Naive thymus-derived CD8-positive, alpha-beta T cell (primary cell): ENCODE measurements at regions not wholly inside any gene's neighbourhood (a gene's known extent, or its start where the extent isn't known, plus 50 kb on each side); places are given as distances from the start of the nearest gene placed in this dataset.

Experiments
- ATAC-seq, 2 donors: fragments of 150-1000 bp; cut with Tn5 transposase in 1 of 2; sonication (Bioruptor Pico), chemical (Tn5 transposase) in 1 of 2; 1 replicate in 1 of 2; 2 replicates in 1 of 2; pipeline ENCODE4 v1.10.0; 2021; ENCODE audit warnings: mild to moderate bottlenecking in 2 of 2, moderate library complexity in 2 of 2
- POLR2A ChIA-PET: fragments of 350-600 bp; sonication (Branson Sonifier 250); formaldehyde crosslinking; loops from one replicate; lab custom pipeline; 2021; ENCODE audit warnings: antibody characterized with exemption; lab: Charles Lee
- DNase-seq, 10 donors: peaks; one replicate each; pipeline versions ENCODE4 v3.0.0 to v3.0.0-alpha.2; 2020 to 2022
- H3K27ac Mint-ChIP-seq, 10 donors: one replicate each; pipeline ENCODE4 v1.8.0; 2020 to 2022; ENCODE audit warnings: mild to moderate bottlenecking in 10 of 10, mixed read lengths in 10 of 10, moderate library complexity in 4 of 10, inconsistent platforms in 1 of 10
- H3K27me3 Mint-ChIP-seq, 5 donors: one replicate each; pipeline ENCODE4 v1.8.0; 2021 to 2022; ENCODE audit warnings: mixed read lengths in 5 of 5
- H3K36me3 Mint-ChIP-seq, 3 donors: one replicate each; pipeline ENCODE4 v1.8.0; 2020 to 2022; ENCODE audit warnings: mixed read lengths in 3 of 3, mild to moderate bottlenecking in 2 of 3, inconsistent platforms in 1 of 3
- H3K4me1 Mint-ChIP-seq, 4 donors: one replicate each; pipeline ENCODE4 v1.8.0; 2021 to 2022; ENCODE audit warnings: mixed read lengths in 4 of 4
- H3K4me3 Mint-ChIP-seq, 10 donors: one replicate each; pipeline ENCODE4 v1.8.0; 2020 to 2022; ENCODE audit warnings: mild to moderate bottlenecking in 10 of 10, mixed read lengths in 10 of 10, moderate library complexity in 6 of 10, inconsistent platforms in 1 of 10
- H3K9me3 Mint-ChIP-seq, 9 donors: one replicate each; pipeline ENCODE4 v1.8.0; 2020 to 2022; ENCODE audit warnings: mixed read lengths in 9 of 9, mild to moderate bottlenecking in 3 of 9, inconsistent platforms in 1 of 9, moderate library complexity in 1 of 9

- DNase-seq: no peak
- Mint-ChIP-seq H3K4me3 (no peak overlapping the region), H3K4me1 (peaks cover 7 to 15% (median 11%) of the 10 kb centered on the region in 4 donors), H3K27ac (no peak overlapping the region), H3K36me3 (no peaks in the 10 kb centered on the region), H3K9me3 (no peaks in the 10 kb centered on the region), H3K27me3 (peaks cover 0 to 4% (median 0%) of the 10 kb centered on the region in 5 donors)
- no peak for ATAC-seq
- POLR2A ChIA-PET: no interaction called here
Observed at GRCh38 chr10:30781670-30782121, 152.1 kb upstream of the LYZL2 start.

GRCh38 chr10:30778769-30779168 is 149.2 kb upstream of the LYZL2 start:
- H3K9me3 Mint-ChIP-seq: no peaks in the 10 kb centered on the region
- no peaks in the 10 kb centered on the region for H3K36me3 Mint-ChIP-seq
- peaks cover 0 to 4% (median 0%) of the 10 kb centered on the region in 5 donors for H3K27me3 Mint-ChIP-seq
- no peak for ATAC-seq
- no peak overlapping the region for H3K4me3 Mint-ChIP-seq
- POLR2A ChIA-PET: no interaction called here
- peaks cover 3 to 4% (median 3%) of the 10 kb centered on the region in 4 donors for H3K4me1 Mint-ChIP-seq
- H3K27ac Mint-ChIP-seq: peak overlapping the region in 1 of 10 donors; percentile 47
- no peak for DNase-seq

GRCh38 chr10:30775779-30776591 is 146.4 kb upstream of the LYZL2 start:
- Mint-ChIP-seq H3K9me3 (peaks cover 0 to 11% (median 6%) of the 10 kb centered on the region in 9 donors), H3K4me3 (no peak overlapping the region), H3K36me3 (peaks cover 0 to 6% (median 5%) of the 10 kb centered on the region in 3 donors), H3K4me1 (no peaks in the 10 kb centered on the region), H3K27me3 (peaks cover 0 to 4% (median 0%) of the 10 kb centered on the region in 5 donors), H3K27ac (peak overlapping the region in 1 of 10 donors; percentile 39)
- ATAC-seq (no peak), DNase-seq (no peak)
- POLR2A ChIA-PET: no interaction called here

- peaks cover 0 to 23% (median 8%) of the 10 kb centered on the region in 9 donors for H3K9me3 Mint-ChIP-seq
- ATAC-seq (no peak), DNase-seq (no peak)
- H3K27me3 Mint-ChIP-seq: peaks cover 0 to 4% (median 0%) of the 10 kb centered on the region in 5 donors
- H3K4me1 Mint-ChIP-seq: no peaks in the 10 kb centered on the region
- peaks cover 0 to 10% (median 9%) of the 10 kb centered on the region in 3 donors for H3K36me3 Mint-ChIP-seq
- H3K27ac Mint-ChIP-seq: no peak overlapping the region
- H3K4me3 Mint-ChIP-seq: no peak overlapping the region
- POLR2A ChIA-PET: no interaction called here
Observed at GRCh38 chr10:30774261-30774660, 144.7 kb upstream of the LYZL2 start.

- Mint-ChIP-seq H3K9me3 (peaks cover 0 to 23% (median 8%) of the 10 kb centered on the region in 9 donors), H3K36me3 (peaks cover 0 to 10% (median 9%) of the 10 kb centered on the region in 3 donors), H3K27me3 (peaks cover 0 to 4% (median 0%) of the 10 kb centered on the region in 5 donors), H3K27ac (no peak overlapping the region), H3K4me3 (no peak overlapping the region), H3K4me1 (no peaks in the 10 kb centered on the region)
- POLR2A ChIA-PET: no interaction called here
- ATAC-seq (no peak), DNase-seq (no peak)
Observed at GRCh38 chr10:30773501-30773900, 143.9 kb upstream of the LYZL2 start.

- POLR2A ChIA-PET: no interaction called here
- H3K9me3 Mint-ChIP-seq: peaks cover 0 to 23% (median 8%) of the 10 kb centered on the region in 9 donors
- ATAC-seq: no peak
- no peak overlapping the region for H3K27ac Mint-ChIP-seq
- no peak overlapping the region for H3K4me3 Mint-ChIP-seq
- DNase-seq: no peak
- peaks cover 0 to 10% (median 9%) of the 10 kb centered on the region in 3 donors for H3K36me3 Mint-ChIP-seq
- no peaks in the 10 kb centered on the region for H3K4me1 Mint-ChIP-seq
- no peaks in the 10 kb centered on the region for H3K27me3 Mint-ChIP-seq
Observed at GRCh38 chr10:30770816-30771215, 141.3 kb upstream of the LYZL2 start.

GRCh38 chr10:30770229-30770628 is 140.7 kb upstream of the LYZL2 start:
- POLR2A ChIA-PET: no interaction called here
- H3K9me3 Mint-ChIP-seq: peaks cover 0 to 23% (median 8%) of the 10 kb centered on the region in 9 donors
- no peaks in the 10 kb centered on the region for H3K4me1 Mint-ChIP-seq
- DNase-seq (no peak), ATAC-seq (no peak)
- no peaks in the 10 kb centered on the region for H3K27me3 Mint-ChIP-seq
- peaks cover 0 to 10% (median 9%) of the 10 kb centered on the region in 3 donors for H3K36me3 Mint-ChIP-seq
- H3K27ac Mint-ChIP-seq: no peak overlapping the region
- no peak overlapping the region for H3K4me3 Mint-ChIP-seq

GRCh38 chr10:30769361-30769760 is 139.8 kb upstream of the LYZL2 start:
- Mint-ChIP-seq H3K4me1 (no peaks in the 10 kb centered on the region), H3K4me3 (no peak overlapping the region), H3K36me3 (peaks cover 0 to 10% (median 9%) of the 10 kb centered on the region in 3 donors), H3K27ac (no peak overlapping the region), H3K27me3 (no peaks in the 10 kb centered on the region), H3K9me3 (peaks cover 0 to 23% (median 8%) of the 10 kb centered on the region in 9 donors)
- ATAC-seq: no peak
- DNase-seq: no peak
- POLR2A ChIA-PET: no interaction called here

GRCh38 chr10:30765616-30766015 is 136.1 kb upstream of the LYZL2 start:
- Mint-ChIP-seq H3K27ac (no peak overlapping the region), H3K27me3 (no peaks in the 10 kb centered on the region), H3K9me3 (peaks cover 0 to 12% (median 3%) of the 10 kb centered on the region in 9 donors), H3K36me3 (peaks cover 0 to 4% (median under 1%) of the 10 kb centered on the region in 3 donors), H3K4me3 (no peak overlapping the region), H3K4me1 (no peaks in the 10 kb centered on the region)
- DNase-seq (no peak), ATAC-seq (no peak)
- POLR2A ChIA-PET: no interaction called here

- H3K4me1 Mint-ChIP-seq: no peaks in the 10 kb centered on the region
- H3K9me3 Mint-ChIP-seq: peaks cover 0 to 10% (median 2%) of the 10 kb centered on the region in 9 donors
- POLR2A ChIA-PET: no interaction called here
- no peak for ATAC-seq
- peaks cover 0 to 3% (median 0%) of the 10 kb centered on the region in 3 donors for H3K36me3 Mint-ChIP-seq
- H3K4me3 Mint-ChIP-seq: no peak overlapping the region
- H3K27me3 Mint-ChIP-seq: no peaks in the 10 kb centered on the region
- H3K27ac Mint-ChIP-seq: no peak overlapping the region
- DNase-seq: no peak
Observed at GRCh38 chr10:30765022-30765615, 135.6 kb upstream of the LYZL2 start.

GRCh38 chr10:30763918-30764317 is 134.4 kb upstream of the LYZL2 start:
- POLR2A ChIA-PET: no interaction called here
- Mint-ChIP-seq H3K27me3 (no peaks in the 10 kb centered on the region), H3K9me3 (peaks cover 0 to 7% (median 0%) of the 10 kb centered on the region in 9 donors), H3K36me3 (no peaks in the 10 kb centered on the region), H3K4me1 (no peaks in the 10 kb centered on the region), H3K4me3 (no peak overlapping the region), H3K27ac (no peak overlapping the region)
- ATAC-seq (no peak), DNase-seq (no peak)

- Mint-ChIP-seq H3K4me1 (no peaks in the 10 kb centered on the region), H3K36me3 (no peaks in the 10 kb centered on the region), H3K9me3 (peaks cover 0 to 4% (median 0%) of the 10 kb centered on the region in 9 donors), H3K4me3 (no peak overlapping the region), H3K27me3 (no peaks in the 10 kb centered on the region), H3K27ac (no peak overlapping the region)
- no peak for DNase-seq
- ATAC-seq: no peak
- POLR2A ChIA-PET: no interaction called here
Observed at GRCh38 chr10:30762620-30763019, 133.1 kb upstream of the LYZL2 start.

- DNase-seq (no peak), ATAC-seq (no peak)
- no peaks in the 10 kb centered on the region for H3K36me3 Mint-ChIP-seq
- H3K4me3 Mint-ChIP-seq: no peak overlapping the region
- peaks cover 0 to 4% (median 0%) of the 10 kb centered on the region in 9 donors for H3K9me3 Mint-ChIP-seq
- no peaks in the 10 kb centered on the region for H3K4me1 Mint-ChIP-seq
- POLR2A ChIA-PET: no interaction called here
- no peaks in the 10 kb centered on the region for H3K27me3 Mint-ChIP-seq
- H3K27ac Mint-ChIP-seq: no peak overlapping the region
Observed at GRCh38 chr10:30759423-30759822, 129.9 kb upstream of the LYZL2 start.
